Naive B cell (primary cell): ENCODE measurements at regions not wholly inside any gene's neighbourhood (a gene's known extent, or its start where the extent isn't known, plus 50 kb on each side); places are given as distances from the start of the nearest gene placed in this dataset.

Source experiments
- ATAC-seq, 2 donors: fragments of 150-1000 bp; cut with Tn5 transposase; 2 replicates each; pipeline ENCODE4 v1.10.0; 2021; ENCODE audit warnings: low read depth in 2 of 2, mild to moderate bottlenecking in 2 of 2, moderate library complexity in 2 of 2
- DNase-seq: peaks from one replicate; pipeline ENCODE4 v3.0.0; 2022
- H3K27ac Mint-ChIP-seq, 6 donors: one replicate each; pipeline ENCODE4 v1.8.0; 2020 to 2022; ENCODE audit warnings: mild to moderate bottlenecking in 6 of 6, mixed read lengths in 6 of 6, moderate library complexity in 5 of 6, inconsistent platforms in 2 of 6
- H3K27me3 Mint-ChIP-seq, 3 donors: one replicate each; pipeline ENCODE4 v1.8.0; 2021 to 2022; ENCODE audit warnings: mixed read lengths in 3 of 3, mild to moderate bottlenecking in 1 of 3
- H3K36me3 Mint-ChIP-seq, 2 donors: one replicate each; pipeline ENCODE4 v1.8.0; 2020 to 2022; ENCODE audit warnings: mixed read lengths in 2 of 2, inconsistent platforms in 1 of 2, mild to moderate bottlenecking in 1 of 2
- H3K4me1 Mint-ChIP-seq, 3 donors: one replicate each; pipeline ENCODE4 v1.8.0; 2020 to 2022; ENCODE audit warnings: mixed read lengths in 3 of 3, inconsistent platforms in 1 of 3, mild to moderate bottlenecking in 1 of 3, moderate library complexity in 1 of 3
- H3K4me3 Mint-ChIP-seq, 8 donors: one replicate each; pipeline ENCODE4 v1.8.0; 2020 to 2022; ENCODE audit warnings: mild to moderate bottlenecking in 8 of 8, mixed read lengths in 8 of 8, moderate library complexity in 8 of 8, inconsistent platforms in 2 of 8
- H3K9me3 Mint-ChIP-seq, 7 donors: one replicate each; pipeline ENCODE4 v1.8.0; 2020 to 2022; ENCODE audit warnings: mixed read lengths in 7 of 7, mild to moderate bottlenecking in 5 of 7, inconsistent platforms in 2 of 7, moderate library complexity in 1 of 7

- Mint-ChIP-seq H3K4me3 (no peak overlapping the region), H3K27me3 (peaks cover 9 to 32% (median 13%) of the 10 kb centered on the region in 3 donors), H3K9me3 (peaks cover 4 to 21% (median 11%) of the 10 kb centered on the region in 7 donors), H3K4me1 (no peaks in the 10 kb centered on the region), H3K36me3 (no peaks in the 10 kb centered on the region), H3K27ac (no peak overlapping the region)
- DNase-seq: no peak
- ATAC-seq: no peak
Observed at GRCh38 chr6:3587660-3588059, 130.8 kb upstream of the SLC22A23 start.

GRCh38 chr6:3585320-3585935 lies 128.6 kb upstream of the SLC22A23 start:
- no peak for ATAC-seq
- Mint-ChIP-seq H3K4me1 (no peaks in the 10 kb centered on the region), H3K36me3 (no peaks in the 10 kb centered on the region), H3K27me3 (peaks cover 5 to 25% (median 13%) of the 10 kb centered on the region in 3 donors), H3K27ac (no peak overlapping the region), H3K4me3 (no peak overlapping the region), H3K9me3 (peaks cover 2 to 24% (median 11%) of the 10 kb centered on the region in 7 donors)
- DNase-seq: no peak

DNA sequence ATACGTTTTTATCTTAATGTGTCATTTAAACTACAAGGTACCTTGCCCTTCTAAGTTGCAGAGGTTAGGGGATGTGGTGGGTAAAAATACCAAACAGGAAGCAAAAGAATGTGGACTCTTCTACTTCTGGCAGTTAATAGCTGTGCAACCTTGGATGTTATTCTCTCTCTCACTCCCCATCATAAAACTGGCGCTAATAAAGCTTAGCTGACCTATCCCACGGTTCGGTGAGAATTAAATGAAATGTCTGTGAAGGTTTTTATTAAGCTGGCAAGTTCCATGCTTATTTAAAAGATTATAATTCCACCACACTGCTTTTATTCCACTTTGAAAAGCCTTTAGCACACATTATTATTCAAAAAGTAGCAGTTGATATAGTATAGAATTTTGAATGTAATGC lies 127.8 kb upstream of the SLC22A23 start:
- Mint-ChIP-seq H3K36me3 (no peaks in the 10 kb centered on the region), H3K27me3 (peaks cover 5 to 23% (median 15%) of the 10 kb centered on the region in 3 donors), H3K4me1 (no peaks in the 10 kb centered on the region), H3K27ac (no peak overlapping the region), H3K4me3 (no peak overlapping the region), H3K9me3 (peaks cover 0 to 21% (median 11%) of the 10 kb centered on the region in 7 donors)
- no peak for ATAC-seq
- no peak for DNase-seq

- Mint-ChIP-seq H3K4me1 (no peaks in the 10 kb centered on the region), H3K4me3 (no peak overlapping the region), H3K27me3 (peaks cover 5 to 18% (median 12%) of the 10 kb centered on the region in 3 donors), H3K27ac (no peak overlapping the region), H3K36me3 (no peaks in the 10 kb centered on the region), H3K9me3 (peaks cover 0 to 6% (median 0%) of the 10 kb centered on the region in 7 donors)
- ATAC-seq: no peak
- no peak for DNase-seq
Observed at GRCh38 chr6:3581469-3581868, 124.6 kb upstream of the SLC22A23 start.

GRCh38 chr6:3579652-3580175 lies 122.9 kb upstream of the SLC22A23 start:
- Mint-ChIP-seq H3K4me3 (no peak overlapping the region), H3K27ac (no peak overlapping the region), H3K9me3 (peaks cover 0 to 5% (median 0%) of the 10 kb centered on the region in 7 donors), H3K27me3 (peaks cover 5 to 12% (median 6%) of the 10 kb centered on the region in 3 donors), H3K4me1 (no peaks in the 10 kb centered on the region), H3K36me3 (no peaks in the 10 kb centered on the region)
- DNase-seq: no peak
- ATAC-seq: no peak

DNA sequence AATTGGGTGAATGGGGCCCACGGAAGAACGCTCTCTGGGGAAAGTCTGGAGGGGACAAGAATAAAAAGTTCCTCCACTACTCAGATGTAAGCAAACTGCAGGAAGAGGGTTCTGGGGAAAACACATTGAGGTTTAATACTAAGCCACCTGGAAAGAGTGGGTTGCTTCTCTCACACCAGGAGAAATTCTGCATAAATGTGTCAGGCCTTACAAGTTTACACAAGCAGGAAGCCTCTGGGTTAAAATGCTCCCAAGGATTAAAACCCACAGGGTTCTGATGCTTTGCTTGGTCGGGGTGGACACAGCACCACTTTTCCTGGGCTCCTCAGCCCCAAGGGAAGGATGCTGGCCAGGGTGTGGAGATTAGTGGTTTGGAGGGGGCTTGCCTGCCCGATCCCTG lies 122.1 kb upstream of the SLC22A23 start:
- no peak overlapping the region for H3K4me3 Mint-ChIP-seq
- H3K9me3 Mint-ChIP-seq: peaks cover 0 to 5% (median 0%) of the 10 kb centered on the region in 7 donors
- H3K36me3 Mint-ChIP-seq: no peaks in the 10 kb centered on the region
- ATAC-seq (no peak), DNase-seq (no peak)
- H3K27me3 Mint-ChIP-seq: peaks cover 6 to 10% (median 10%) of the 10 kb centered on the region in 3 donors
- H3K27ac Mint-ChIP-seq: no peak overlapping the region
- no peaks in the 10 kb centered on the region for H3K4me1 Mint-ChIP-seq

DNA sequence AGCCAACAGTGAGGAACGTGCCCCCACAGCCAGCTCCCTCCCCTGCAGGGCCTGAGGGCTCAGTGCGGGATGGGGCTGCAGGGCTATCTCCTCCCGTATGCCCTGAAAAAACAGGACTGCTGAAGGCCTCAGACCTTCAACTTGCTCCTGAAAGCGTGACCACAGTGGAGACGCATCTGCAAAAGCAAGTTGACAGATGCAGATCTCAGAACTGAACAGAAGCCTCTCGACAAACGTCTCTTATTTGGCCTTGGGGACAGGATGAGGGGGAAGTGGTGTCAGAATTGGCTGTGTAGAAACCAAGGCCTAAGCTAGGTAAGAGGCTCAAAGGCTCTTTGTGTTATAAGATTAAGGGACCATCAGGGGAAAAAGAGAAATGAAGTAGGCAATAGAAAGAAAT lies 120.7 kb upstream of the SLC22A23 start:
- Mint-ChIP-seq H3K9me3 (peaks cover 0 to 5% (median 0%) of the 10 kb centered on the region in 7 donors), H3K27me3 (peaks cover 6 to 14% (median 11%) of the 10 kb centered on the region in 3 donors), H3K27ac (no peak overlapping the region), H3K36me3 (no peaks in the 10 kb centered on the region), H3K4me1 (peaks cover 0 to 4% (median 0%) of the 10 kb centered on the region in 3 donors), H3K4me3 (no peak overlapping the region)
- DNase-seq: no peak
- ATAC-seq: no peak

- no peak for ATAC-seq
- no peak overlapping the region for H3K27ac Mint-ChIP-seq
Observed at GRCh38 chr6:3575701-3576100, 118.9 kb upstream of the SLC22A23 start.

GRCh38 chr6:3575166-3575565 lies 118.3 kb upstream of the SLC22A23 start:
- Mint-ChIP-seq H3K36me3 (no peaks in the 10 kb centered on the region), H3K27me3 (peaks cover 6 to 29% (median 18%) of the 10 kb centered on the region in 3 donors), H3K27ac (no peak overlapping the region), H3K9me3 (no peaks in the 10 kb centered on the region), H3K4me1 (peaks cover 0 to 4% (median 0%) of the 10 kb centered on the region in 3 donors), H3K4me3 (no peak overlapping the region)
- ATAC-seq (no peak), DNase-seq (no peak)

More at GRCh38 chr6:3575701-3576100, 118.9 kb upstream of the SLC22A23 start:
- Mint-ChIP-seq H3K36me3 (no peaks in the 10 kb centered on the region), H3K4me3 (no peak overlapping the region), H3K9me3 (no peaks in the 10 kb centered on the region), H3K4me1 (peaks cover 0 to 4% (median 0%) of the 10 kb centered on the region in 3 donors), H3K27me3 (peaks cover 6 to 24% (median 18%) of the 10 kb centered on the region in 3 donors)
- no peak for DNase-seq

- Mint-ChIP-seq H3K4me1 (peaks cover 0 to 4% (median 0%) of the 10 kb centered on the region in 3 donors), H3K27ac (no peak overlapping the region), H3K4me3 (no peak overlapping the region), H3K27me3 (peaks cover 0 to 30% (median 18%) of the 10 kb centered on the region in 3 donors), H3K36me3 (no peaks in the 10 kb centered on the region), H3K9me3 (no peaks in the 10 kb centered on the region)
- ATAC-seq: no peak
- DNase-seq: no peak
Observed at GRCh38 chr6:3573670-3574069, 116.8 kb upstream of the SLC22A23 start.

- ATAC-seq (no peak), DNase-seq (no peak)
- H3K27me3 Mint-ChIP-seq: peaks cover 0 to 30% (median 18%) of the 10 kb centered on the region in 3 donors
- H3K4me3 Mint-ChIP-seq: no peak overlapping the region
- H3K27ac Mint-ChIP-seq: no peak overlapping the region
- H3K36me3 Mint-ChIP-seq: no peaks in the 10 kb centered on the region
- peaks cover 0 to 4% (median 0%) of the 10 kb centered on the region in 3 donors for H3K4me1 Mint-ChIP-seq
- H3K9me3 Mint-ChIP-seq: no peaks in the 10 kb centered on the region
Observed at GRCh38 chr6:3571836-3572235, 115.0 kb upstream of the SLC22A23 start.

DNA sequence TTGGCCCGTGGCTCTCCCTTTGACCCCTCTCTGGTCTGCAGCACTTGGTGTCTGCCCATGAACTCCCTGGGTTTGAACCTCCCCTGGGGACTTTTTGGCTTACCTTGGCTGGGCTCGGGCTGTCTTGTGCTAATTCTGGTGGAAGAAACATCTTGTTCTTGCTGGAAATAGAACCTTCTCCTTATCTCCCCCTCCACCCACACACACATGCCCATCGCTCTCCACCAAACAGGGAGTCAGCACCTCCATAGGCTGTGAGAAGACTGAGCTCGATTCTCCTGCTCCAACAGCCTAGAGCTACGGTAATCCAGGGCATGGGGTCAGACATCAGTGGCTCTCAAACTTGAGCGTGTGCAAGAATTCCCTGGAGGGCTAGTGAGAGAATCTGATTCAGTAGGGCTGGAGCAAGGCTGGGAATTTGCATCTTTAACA lies 114.4 kb upstream of the SLC22A23 start:
- no peaks in the 10 kb centered on the region for H3K36me3 Mint-ChIP-seq
- H3K4me3 Mint-ChIP-seq: no peak overlapping the region
- peaks cover 0 to 30% (median 18%) of the 10 kb centered on the region in 3 donors for H3K27me3 Mint-ChIP-seq
- no peaks in the 10 kb centered on the region for H3K9me3 Mint-ChIP-seq
- peak overlapping the region in 2 of 6 donors; percentile 63 to 66 for H3K27ac Mint-ChIP-seq
- no peak for DNase-seq
- peaks cover 0 to 4% (median 0%) of the 10 kb centered on the region in 3 donors for H3K4me1 Mint-ChIP-seq
- ATAC-seq: no peak

GRCh38 chr6:3569816-3570215 lies 113.0 kb upstream of the SLC22A23 start:
- no peaks in the 10 kb centered on the region for H3K36me3 Mint-ChIP-seq
- no peak for DNase-seq
- H3K27me3 Mint-ChIP-seq: peaks cover 0 to 30% (median 18%) of the 10 kb centered on the region in 3 donors
- H3K27ac Mint-ChIP-seq: no peak overlapping the region
- no peak overlapping the region for H3K4me3 Mint-ChIP-seq
- no peaks in the 10 kb centered on the region for H3K9me3 Mint-ChIP-seq
- peaks cover 0 to 4% (median 0%) of the 10 kb centered on the region in 3 donors for H3K4me1 Mint-ChIP-seq
- ATAC-seq: no peak

GRCh38 chr6:3568396-3569082 lies 111.7 kb upstream of the SLC22A23 start:
- DNase-seq: no peak

More at GRCh38 chr6:3568396-3569082, 111.7 kb upstream of the SLC22A23 start:
- Mint-ChIP-seq H3K36me3 (no peaks in the 10 kb centered on the region), H3K27ac (no peak overlapping the region), H3K9me3 (no peaks in the 10 kb centered on the region), H3K4me1 (peaks cover 0 to 1% (median 0%) of the 10 kb centered on the region in 3 donors), H3K27me3 (peaks cover 0 to 30% (median 9%) of the 10 kb centered on the region in 3 donors), H3K4me3 (no peak overlapping the region)
- ATAC-seq: no peak
